ENCODE measurements at regions not wholly inside any gene's neighbourhood (a gene's known extent, or its start where the extent isn't known, plus 50 kb on each side); places are given as distances from the start of the nearest gene placed in this dataset.

DNA sequence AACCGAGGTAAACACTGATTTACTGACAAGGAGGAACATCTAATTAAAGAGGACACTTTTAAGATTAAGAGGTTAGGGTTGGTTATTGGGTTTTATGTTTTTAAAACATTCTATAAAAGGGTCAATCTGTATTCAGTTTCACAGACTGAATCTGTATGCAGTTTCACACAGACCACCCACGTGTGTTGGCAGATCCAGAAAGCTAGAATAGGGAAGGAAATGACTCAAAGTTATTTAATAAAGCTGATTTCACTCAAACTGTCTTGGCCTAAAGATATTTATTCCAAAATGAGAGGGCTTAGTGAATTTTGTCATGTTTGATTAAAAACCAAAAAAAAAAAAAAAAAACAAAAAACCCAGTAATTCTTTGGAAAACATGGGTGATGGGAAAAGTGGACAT, 140.2 kb downstream of the SLC24A2 start:
- TF ChIP-seq SIN3A (IDR thresholded peaks at IDR 0.05; ENCODE audit: borderline replicate concordance, insufficient read depth, low read length) (no peak), POLR2AphosphoS5 (IDR thresholded peaks at IDR 0.05; ENCODE audit: low read depth, low read length) (no peak), FOXP2 (optimal IDR thresholded peaks at IDR 0.05; ENCODE audit: borderline replicate concordance, extremely low read depth, extremely low read length, insufficient read depth) (no peak), TAF1 (IDR thresholded peaks at IDR 0.05; ENCODE audit: borderline replicate concordance, insufficient read depth, low read length) (no peak)
- TF ChIP-seq, protein P1, sequence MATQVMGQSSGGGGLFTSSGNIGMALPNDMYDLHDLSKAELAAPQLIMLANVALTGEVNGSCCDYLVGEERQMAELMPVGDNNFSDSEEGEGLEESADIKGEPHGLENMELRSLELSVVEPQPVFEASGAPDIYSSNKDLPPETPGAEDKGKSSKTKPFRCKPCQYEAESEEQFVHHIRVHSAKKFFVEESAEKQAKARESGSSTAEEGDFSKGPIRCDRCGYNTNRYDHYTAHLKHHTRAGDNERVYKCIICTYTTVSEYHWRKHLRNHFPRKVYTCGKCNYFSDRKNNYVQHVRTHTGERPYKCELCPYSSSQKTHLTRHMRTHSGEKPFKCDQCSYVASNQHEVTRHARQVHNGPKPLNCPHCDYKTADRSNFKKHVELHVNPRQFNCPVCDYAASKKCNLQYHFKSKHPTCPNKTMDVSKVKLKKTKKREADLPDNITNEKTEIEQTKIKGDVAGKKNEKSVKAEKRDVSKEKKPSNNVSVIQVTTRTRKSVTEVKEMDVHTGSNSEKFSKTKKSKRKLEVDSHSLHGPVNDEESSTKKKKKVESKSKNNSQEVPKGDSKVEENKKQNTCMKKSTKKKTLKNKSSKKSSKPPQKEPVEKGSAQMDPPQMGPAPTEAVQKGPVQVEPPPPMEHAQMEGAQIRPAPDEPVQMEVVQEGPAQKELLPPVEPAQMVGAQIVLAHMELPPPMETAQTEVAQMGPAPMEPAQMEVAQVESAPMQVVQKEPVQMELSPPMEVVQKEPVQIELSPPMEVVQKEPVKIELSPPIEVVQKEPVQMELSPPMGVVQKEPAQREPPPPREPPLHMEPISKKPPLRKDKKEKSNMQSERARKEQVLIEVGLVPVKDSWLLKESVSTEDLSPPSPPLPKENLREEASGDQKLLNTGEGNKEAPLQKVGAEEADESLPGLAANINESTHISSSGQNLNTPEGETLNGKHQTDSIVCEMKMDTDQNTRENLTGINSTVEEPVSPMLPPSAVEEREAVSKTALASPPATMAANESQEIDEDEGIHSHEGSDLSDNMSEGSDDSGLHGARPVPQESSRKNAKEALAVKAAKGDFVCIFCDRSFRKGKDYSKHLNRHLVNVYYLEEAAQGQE (IDR thresholded peaks at IDR 0.05; ENCODE audit: insufficient read depth in 1 of 2, low read depth in 2 of 2, low read length in 2 of 2), result no peak
